ENCODE measurements at regions not wholly inside any gene's neighbourhood (a gene's known extent, or its start where the extent isn't known, plus 50 kb on each side); places are given as distances from the start of the nearest gene placed in this dataset.
"Not testable (repeated sequence)": the region's sequence is repeated elsewhere in the genome, so short reads cannot be mapped to it uniquely, and the experiment has no call there.

DNA sequence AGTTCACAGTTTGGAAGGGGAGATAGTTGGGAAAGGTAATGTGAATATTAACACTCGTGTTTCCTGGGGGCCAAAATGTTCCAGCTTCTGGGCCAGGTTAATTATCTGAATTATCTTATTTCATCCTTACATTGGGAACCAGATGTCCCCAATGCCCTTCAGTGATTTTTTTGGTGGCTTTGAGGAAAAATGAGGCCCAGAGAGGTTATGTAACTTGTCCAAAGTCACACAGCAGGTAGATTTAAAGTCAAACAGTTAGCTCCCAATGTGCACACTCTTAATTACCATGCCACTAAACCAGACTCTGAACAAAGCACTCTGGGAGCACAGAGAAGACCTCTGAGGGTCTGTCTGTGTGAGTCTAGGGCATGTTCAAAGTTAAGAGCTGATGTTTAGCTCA lies 259.9 kb upstream of the PLGLB2 start:
- H3K9me3 ChIP-seq (ENCODE audit: control extremely low read depth in 1 of 3, control insufficient read depth in 2 of 3, insufficient read depth in 1 of 3, low read length in 2 of 3); H3K36me3 ChIP-seq (replicated peaks in 1 of 2; ENCODE audit: control extremely low read depth in 1 of 2, control insufficient read depth in 1 of 2, extremely low read depth in 1 of 2, insufficient read depth in 2 of 2, low read length in 1 of 2); H2AFZ ChIP-seq (ENCODE audit: insufficient read depth, low read depth, low read length, poor library complexity, severe bottlenecking); POLR2A ChIA-PET; H4K20me1 ChIP-seq (ENCODE audit: control insufficient read depth, insufficient read depth, low read length, poor library complexity, severe bottlenecking); H3K27ac ChIP-seq (ENCODE audit: low read length in 2 of 2); DNase-seq; H3K4me2 ChIP-seq (replicated peaks; ENCODE audit: low read depth, low read length, poor library complexity, severe bottlenecking); H3K9me3 Mint-ChIP-seq (ENCODE audit: insufficient read depth); H3K9ac ChIP-seq (ENCODE audit: low read length); ATAC-seq (ENCODE audit: low read depth); H3K27me3 ChIP-seq (replicated peaks in 1 of 4; ENCODE audit: control extremely low read depth in 1 of 4, control insufficient read depth in 3 of 4, insufficient read depth in 4 of 4, low read length in 3 of 4); H3K4me3 ChIP-seq (ENCODE audit: control extremely low read depth in 1 of 5, extremely low read depth in 1 of 5, insufficient read depth in 1 of 5, low read depth in 2 of 5, low read length in 4 of 5); H3K27ac Mint-ChIP-seq; H3K4me1 Mint-ChIP-seq; H3K27me3 Mint-ChIP-seq; intact Hi-C loops (cut with micrococcal nuclease); H3K79me2 ChIP-seq (ENCODE audit: control insufficient read depth, insufficient read depth, low read length); CTCF ChIA-PET; H3K4me3 Mint-ChIP-seq: not testable (repeated sequence)
- H3K4me1 ChIP-seq (ENCODE audit: control insufficient read depth in 2 of 2, insufficient read depth in 2 of 2, low read length in 2 of 2) = peaks cover 0 to 12% of the 10 kb centered on the region in 2 donors
- WGBS (ENCODE audit: insufficient coverage) = no CpG with 5 or more reads among the region's 1 CpG

DNA sequence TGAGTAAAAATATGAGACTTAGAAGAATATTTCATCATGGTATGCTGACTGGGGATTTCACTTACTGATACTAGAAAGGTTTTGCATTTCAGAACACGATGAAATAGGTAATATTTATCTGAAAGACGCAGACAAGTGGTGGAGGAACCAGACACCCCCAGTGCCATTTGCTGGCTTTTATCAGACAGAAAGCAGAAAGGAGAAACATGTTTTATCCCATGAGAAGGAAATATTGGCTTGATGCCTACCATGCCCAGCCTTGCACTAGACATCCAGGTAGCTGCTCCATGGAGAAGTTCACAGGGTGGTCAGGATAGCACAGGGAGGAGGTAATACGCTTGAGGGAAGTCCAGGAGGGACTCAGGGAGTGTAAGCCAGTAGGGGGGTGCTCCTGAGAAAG lies 258.9 kb upstream of the PLGLB2 start:
- ATAC-seq (ENCODE audit: low read depth); H3K27ac ChIP-seq (ENCODE audit: low read length in 2 of 2); H3K9ac ChIP-seq (ENCODE audit: low read length); H3K9me3 ChIP-seq (ENCODE audit: control extremely low read depth in 1 of 3, control insufficient read depth in 2 of 3, insufficient read depth in 1 of 3, low read length in 2 of 3); CTCF ChIA-PET; H3K9me3 Mint-ChIP-seq (ENCODE audit: insufficient read depth); H3K4me3 Mint-ChIP-seq; H3K27me3 Mint-ChIP-seq; DNase-seq; H4K20me1 ChIP-seq (ENCODE audit: control insufficient read depth, insufficient read depth, low read length, poor library complexity, severe bottlenecking); intact Hi-C loops (cut with micrococcal nuclease); H2AFZ ChIP-seq (ENCODE audit: insufficient read depth, low read depth, low read length, poor library complexity, severe bottlenecking); POLR2A ChIA-PET; H3K27ac Mint-ChIP-seq; H3K4me2 ChIP-seq (replicated peaks; ENCODE audit: low read depth, low read length, poor library complexity, severe bottlenecking); H3K4me3 ChIP-seq (ENCODE audit: control extremely low read depth in 1 of 5, extremely low read depth in 1 of 5, insufficient read depth in 1 of 5, low read depth in 2 of 5, low read length in 4 of 5); H3K4me1 Mint-ChIP-seq; H3K27me3 ChIP-seq (replicated peaks in 1 of 4; ENCODE audit: control extremely low read depth in 1 of 4, control insufficient read depth in 3 of 4, insufficient read depth in 4 of 4, low read length in 3 of 4); H3K36me3 ChIP-seq (replicated peaks in 1 of 2; ENCODE audit: control extremely low read depth in 1 of 2, control insufficient read depth in 1 of 2, extremely low read depth in 1 of 2, insufficient read depth in 2 of 2, low read length in 1 of 2); H3K79me2 ChIP-seq (ENCODE audit: control insufficient read depth, insufficient read depth, low read length): not testable (repeated sequence)
- peaks cover 0 to 12% of the 10 kb centered on the region in 2 donors for H3K4me1 ChIP-seq (ENCODE audit: control insufficient read depth in 2 of 2, insufficient read depth in 2 of 2, low read length in 2 of 2)
- no CpG with 5 or more reads among the region's 3 CpGs for WGBS (ENCODE audit: insufficient coverage)

GRCh38 chr2:87494846-87495245 lies 253.0 kb upstream of the PLGLB2 start:
- H3K4me2 ChIP-seq (replicated peaks; ENCODE audit: low read depth, low read length, poor library complexity, severe bottlenecking); CTCF ChIA-PET; H3K27ac ChIP-seq (ENCODE audit: low read length in 2 of 2); intact Hi-C loops (cut with micrococcal nuclease); H3K36me3 ChIP-seq (replicated peaks in 1 of 2; ENCODE audit: control extremely low read depth in 1 of 2, control insufficient read depth in 1 of 2, extremely low read depth in 1 of 2, insufficient read depth in 2 of 2, low read length in 1 of 2); H3K4me3 Mint-ChIP-seq; H2AFZ ChIP-seq (ENCODE audit: insufficient read depth, low read depth, low read length, poor library complexity, severe bottlenecking); H3K9me3 ChIP-seq (ENCODE audit: control extremely low read depth in 1 of 3, control insufficient read depth in 2 of 3, insufficient read depth in 1 of 3, low read length in 2 of 3); H3K4me3 ChIP-seq (ENCODE audit: control extremely low read depth in 1 of 5, extremely low read depth in 1 of 5, insufficient read depth in 1 of 5, low read depth in 2 of 5, low read length in 4 of 5); H4K20me1 ChIP-seq (ENCODE audit: control insufficient read depth, insufficient read depth, low read length, poor library complexity, severe bottlenecking); H3K27me3 ChIP-seq (replicated peaks in 1 of 4; ENCODE audit: control extremely low read depth in 1 of 4, control insufficient read depth in 3 of 4, insufficient read depth in 4 of 4, low read length in 3 of 4); H3K9ac ChIP-seq (ENCODE audit: low read length); H3K4me1 Mint-ChIP-seq; POLR2A ChIA-PET; H3K27me3 Mint-ChIP-seq; H3K9me3 Mint-ChIP-seq (ENCODE audit: insufficient read depth); DNase-seq; ATAC-seq (ENCODE audit: low read depth); H3K79me2 ChIP-seq (ENCODE audit: control insufficient read depth, insufficient read depth, low read length); H3K4me1 ChIP-seq (ENCODE audit: control insufficient read depth in 2 of 2, insufficient read depth in 2 of 2, low read length in 2 of 2): not testable (repeated sequence)
- H3K27ac Mint-ChIP-seq = peak overlapping the region; percentile 41
- no CpG with 5 or more reads among the region's 5 CpGs for WGBS (ENCODE audit: insufficient coverage)

- POLR2A ChIA-PET; H3K27ac Mint-ChIP-seq; H3K4me3 Mint-ChIP-seq; CTCF ChIA-PET; ATAC-seq (ENCODE audit: low read depth); intact Hi-C loops (cut with micrococcal nuclease); DNase-seq; H3K36me3 ChIP-seq (replicated peaks in 1 of 2; ENCODE audit: control extremely low read depth in 1 of 2, control insufficient read depth in 1 of 2, extremely low read depth in 1 of 2, insufficient read depth in 2 of 2, low read length in 1 of 2); H3K4me1 Mint-ChIP-seq; H3K9ac ChIP-seq (ENCODE audit: low read length); H2AFZ ChIP-seq (ENCODE audit: insufficient read depth, low read depth, low read length, poor library complexity, severe bottlenecking); H3K27ac ChIP-seq (ENCODE audit: low read length in 2 of 2); H3K4me2 ChIP-seq (replicated peaks; ENCODE audit: low read depth, low read length, poor library complexity, severe bottlenecking); H3K79me2 ChIP-seq (ENCODE audit: control insufficient read depth, insufficient read depth, low read length); H3K27me3 Mint-ChIP-seq; H3K27me3 ChIP-seq (replicated peaks in 1 of 4; ENCODE audit: control extremely low read depth in 1 of 4, control insufficient read depth in 3 of 4, insufficient read depth in 4 of 4, low read length in 3 of 4); H4K20me1 ChIP-seq (ENCODE audit: control insufficient read depth, insufficient read depth, low read length, poor library complexity, severe bottlenecking); H3K9me3 Mint-ChIP-seq (ENCODE audit: insufficient read depth); H3K9me3 ChIP-seq (ENCODE audit: control extremely low read depth in 1 of 3, control insufficient read depth in 2 of 3, insufficient read depth in 1 of 3, low read length in 2 of 3); H3K4me1 ChIP-seq (ENCODE audit: control insufficient read depth in 2 of 2, insufficient read depth in 2 of 2, low read length in 2 of 2); H3K4me3 ChIP-seq (ENCODE audit: control extremely low read depth in 1 of 5, extremely low read depth in 1 of 5, insufficient read depth in 1 of 5, low read depth in 2 of 5, low read length in 4 of 5): not testable (repeated sequence)
- no CpG with 5 or more reads among the region's 5 CpGs for WGBS (ENCODE audit: insufficient coverage)
These were observed 252.4 kb upstream of the PLGLB2 start for GRCh38 chr2:87495455-87495854.
